HG03558 (cell line): ENCODE measurements at regions not wholly inside any gene's neighbourhood (a gene's known extent, or its start where the extent isn't known, plus 50 kb on each side); places are given as distances from the start of the nearest gene placed in this dataset.
"Not testable (repeated sequence)": the region's sequence is repeated elsewhere in the genome, so short reads cannot be mapped to it uniquely, and the experiment has no call there.

Experiments
- ATAC-seq: cut with Tn5 transposase; IDR thresholded peaks from one replicate; pipeline ENCODE4 v1.9.1; 2021; ENCODE audit warnings: moderate number of reproducible peaks; ENCODE audit not compliant: unreplicated experiment; ENCODE audit errors: extremely low read depth

GRCh38 chr22:46039535-46039934 lies 62.6 kb upstream of the WNT7B start:
- ATAC-seq, result no peak

DNA sequence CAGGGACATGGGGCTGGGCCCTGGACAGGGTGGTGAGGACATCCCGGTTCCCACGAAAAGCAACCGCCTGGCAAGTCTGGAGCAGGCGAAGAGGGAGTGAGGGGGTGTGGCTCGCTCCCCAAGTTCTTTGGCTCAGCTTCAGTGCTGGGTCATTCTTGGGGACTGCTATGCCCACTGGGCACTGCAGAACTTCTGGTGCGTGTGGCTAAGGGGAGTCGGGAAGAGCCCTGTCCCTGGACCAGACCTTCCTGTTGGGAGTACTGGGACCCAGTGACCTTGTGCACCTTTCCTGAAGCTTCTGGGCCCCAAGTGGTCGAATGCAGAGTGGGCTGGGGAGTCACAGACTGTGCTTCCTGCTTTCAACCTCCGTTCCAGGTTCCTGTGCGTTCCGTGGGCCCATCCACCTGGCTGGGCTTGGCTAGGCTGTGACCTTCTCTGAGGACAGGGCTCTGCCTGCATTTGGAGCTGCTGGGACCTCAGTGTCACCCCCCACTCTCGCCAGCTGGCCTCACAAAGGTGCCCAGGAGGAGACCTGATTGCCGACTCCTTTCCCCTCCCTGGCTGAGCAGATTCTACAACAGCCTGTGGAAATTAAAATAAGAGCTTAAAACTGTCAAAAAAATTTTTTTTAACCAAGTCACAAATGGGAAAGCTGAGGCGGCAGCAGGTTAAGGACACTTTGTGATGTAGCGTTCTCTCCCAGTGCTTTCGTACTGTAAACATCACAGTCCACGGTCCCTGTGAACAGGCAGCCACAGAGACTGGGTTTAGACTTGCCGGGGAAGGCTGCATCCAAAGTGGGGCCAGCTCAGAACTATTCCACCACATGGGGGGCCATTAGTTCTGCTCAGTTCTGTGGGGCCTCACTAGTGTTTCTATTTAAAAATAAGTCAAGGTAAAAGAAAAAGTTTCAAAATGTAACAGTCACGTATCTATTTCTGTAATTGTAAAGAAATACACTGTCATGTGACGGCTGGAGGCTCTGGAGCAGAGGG lies 63.8 kb upstream of the WNT7B start:
- ATAC-seq, result no peak

DNA sequence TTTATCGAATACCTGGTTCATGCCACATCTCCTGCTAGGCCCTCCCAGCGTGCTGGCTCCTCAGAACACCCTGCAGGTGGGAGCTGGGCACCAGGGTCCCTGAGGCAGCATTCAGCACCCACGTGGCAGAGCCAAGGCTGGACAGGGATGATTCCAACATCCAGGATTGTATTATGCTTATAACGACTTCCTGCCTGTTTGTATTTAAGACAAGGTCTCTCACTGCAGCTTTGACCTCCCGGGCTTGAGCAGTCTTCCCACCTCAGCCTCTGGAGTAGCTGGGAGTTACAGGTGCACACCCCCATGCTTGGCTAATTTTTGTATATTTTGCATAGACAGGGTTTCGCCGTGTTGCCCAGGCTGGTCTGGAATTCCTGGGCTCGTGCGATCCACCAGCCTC lies 64.7 kb upstream of the WNT7B start:
- ATAC-seq, result no peak

DNA sequence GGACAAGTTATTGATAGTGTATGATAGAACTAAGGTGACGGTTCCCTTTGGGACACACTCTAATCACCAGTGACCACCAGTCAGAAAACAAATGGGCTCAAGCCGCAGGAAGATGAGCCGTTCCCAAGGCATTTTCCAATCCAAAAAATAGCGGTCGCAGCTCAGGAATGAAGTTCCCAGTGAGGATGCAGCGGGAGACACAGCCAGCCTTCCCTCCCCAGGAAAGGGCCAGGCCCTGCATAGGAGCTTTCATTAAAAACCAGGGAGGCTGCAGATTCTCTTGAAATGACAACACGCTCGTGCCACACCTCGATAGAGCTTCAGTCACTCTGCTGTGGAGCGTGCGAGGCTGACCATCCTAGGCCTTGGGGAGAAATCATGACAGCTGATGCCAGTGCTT lies 65.8 kb upstream of the WNT7B start:
- no peak for ATAC-seq

GRCh38 chr22:46043339-46043738 lies 66.4 kb upstream of the WNT7B start:
- no peak for ATAC-seq

- ATAC-seq, result no peak
Measured at GRCh38 chr22:46043816-46044620, 67.1 kb upstream of the WNT7B start.

- ATAC-seq, result no peak
Measured at GRCh38 chr22:46044621-46045458, 67.9 kb upstream of the WNT7B start.

DNA sequence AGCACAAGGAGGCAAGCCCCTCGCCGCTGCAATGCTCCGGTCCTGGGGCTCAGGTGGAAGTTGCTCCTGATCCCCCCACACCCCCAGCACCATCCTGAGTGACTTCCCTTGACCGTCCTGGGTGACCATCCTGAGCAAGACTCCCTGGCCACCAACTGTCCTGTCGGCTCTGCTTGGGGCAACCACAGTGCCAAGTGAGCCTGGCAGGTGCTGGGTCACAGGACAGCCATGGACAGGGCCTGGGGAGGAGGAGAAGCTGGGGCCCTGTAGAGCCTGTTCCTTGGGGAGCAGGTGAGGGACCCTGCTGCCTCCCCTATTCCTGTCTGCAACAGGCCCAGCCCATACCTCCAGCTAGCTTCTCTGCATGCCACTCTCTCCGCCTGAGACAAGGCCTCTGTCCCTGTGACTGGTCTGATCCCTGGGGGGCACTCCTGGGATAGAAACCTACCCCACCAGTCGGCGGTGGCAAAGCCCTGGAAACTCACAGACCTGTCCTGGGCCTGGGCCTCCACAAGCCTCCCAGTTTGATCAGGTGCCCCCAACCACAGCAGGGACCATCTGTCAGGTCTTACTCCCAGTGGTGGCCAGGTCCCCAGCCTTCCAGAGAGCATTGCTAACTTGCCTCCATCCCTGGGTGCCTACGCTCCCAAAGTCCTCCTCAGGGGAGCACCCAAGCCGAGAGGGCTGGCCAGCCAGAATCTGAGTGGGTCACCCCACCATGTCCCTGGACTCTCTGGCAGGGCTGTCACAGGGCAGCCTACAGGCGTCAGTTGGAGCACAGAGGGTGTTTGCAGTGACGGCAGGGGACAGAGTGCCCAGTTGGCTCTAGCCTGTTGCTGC lies 68.7 kb upstream of the WNT7B start:
- ATAC-seq, result no peak

GRCh38 chr22:46046299-46046685 lies 69.3 kb upstream of the WNT7B start:
- no peak for ATAC-seq

- no peak for ATAC-seq
Measured at GRCh38 chr22:46047226-46047625, 70.3 kb upstream of the WNT7B start.

DNA sequence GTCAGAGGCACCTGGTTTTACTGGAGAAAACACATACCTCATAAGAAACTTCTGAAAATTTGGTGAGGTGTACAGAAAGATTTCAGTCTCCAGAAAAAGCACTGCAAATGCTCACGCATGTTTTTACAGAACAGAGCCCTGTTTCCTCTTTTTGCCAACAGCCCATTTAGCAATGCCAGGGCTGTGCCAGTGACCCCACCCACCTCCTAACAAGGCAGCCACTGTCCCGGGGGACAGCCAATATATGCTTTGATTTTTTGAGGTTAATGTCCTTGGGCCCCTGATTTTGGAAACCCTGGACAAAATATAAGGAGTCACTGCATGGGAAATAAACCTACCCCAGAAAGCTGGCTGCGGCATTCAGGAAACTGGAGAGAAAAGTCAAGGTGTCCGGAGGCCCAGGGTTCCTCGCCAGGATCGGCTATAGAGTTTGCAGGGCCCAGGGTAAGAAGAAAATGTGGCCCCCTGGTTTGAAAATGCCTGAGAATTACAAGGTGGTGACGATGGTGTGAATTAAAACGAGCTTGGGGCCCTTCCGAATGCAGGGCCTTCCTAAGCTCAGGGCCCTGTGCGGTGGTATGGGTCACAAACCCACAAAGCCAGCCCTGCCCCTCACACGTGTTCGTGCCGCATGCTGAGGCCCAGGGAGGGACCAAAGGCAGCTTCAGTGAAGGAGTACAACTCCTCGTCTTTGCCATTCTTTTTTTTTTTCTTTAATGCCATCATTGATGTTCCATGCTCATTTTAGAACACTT lies 71.1 kb upstream of the WNT7B start:
- ATAC-seq, result no peak

DNA sequence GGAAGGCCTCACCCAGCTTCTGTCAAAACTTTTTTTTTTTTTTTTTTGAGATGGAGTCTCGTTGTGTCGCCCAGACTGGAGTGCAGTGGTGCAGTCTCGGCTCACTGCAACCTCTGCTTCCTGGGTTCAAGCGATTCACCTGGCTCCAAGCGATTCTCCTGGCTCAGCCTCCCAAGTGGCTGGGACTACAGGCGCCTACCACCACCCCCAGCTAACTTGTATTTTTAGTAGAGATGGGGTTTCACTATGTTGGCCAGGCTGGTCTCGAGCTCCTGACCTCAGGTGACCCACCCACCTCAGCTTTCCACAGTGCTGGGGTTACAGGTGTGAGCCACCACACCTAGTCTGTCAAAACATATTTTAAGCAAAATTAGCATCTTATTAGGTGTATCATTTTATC lies 71.7 kb upstream of the WNT7B start:
- ATAC-seq, result not testable (repeated sequence)

- no peak for ATAC-seq
Measured at GRCh38 chr22:46049726-46050450, 72.9 kb upstream of the WNT7B start.

DNA sequence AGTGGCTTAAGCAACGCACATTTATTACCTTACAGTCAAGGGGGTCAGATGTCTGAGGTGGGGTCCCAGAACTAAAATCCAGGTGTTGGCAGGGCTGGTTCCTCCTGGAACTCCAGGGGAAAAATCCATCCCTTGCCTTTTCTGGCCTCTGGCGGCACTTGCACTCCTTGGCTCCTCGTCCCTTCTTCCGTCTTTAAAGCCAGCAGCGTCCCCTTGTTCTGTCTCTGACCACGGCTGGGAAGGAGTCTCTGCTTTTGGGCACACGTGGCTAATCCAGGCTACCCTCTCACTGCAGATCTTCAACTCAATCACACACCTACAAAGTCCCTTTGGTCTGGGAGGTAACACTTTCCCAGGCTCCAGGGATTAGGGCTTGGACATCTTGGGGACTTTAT lies 73.5 kb upstream of the WNT7B start:
- no peak for ATAC-seq

DNA sequence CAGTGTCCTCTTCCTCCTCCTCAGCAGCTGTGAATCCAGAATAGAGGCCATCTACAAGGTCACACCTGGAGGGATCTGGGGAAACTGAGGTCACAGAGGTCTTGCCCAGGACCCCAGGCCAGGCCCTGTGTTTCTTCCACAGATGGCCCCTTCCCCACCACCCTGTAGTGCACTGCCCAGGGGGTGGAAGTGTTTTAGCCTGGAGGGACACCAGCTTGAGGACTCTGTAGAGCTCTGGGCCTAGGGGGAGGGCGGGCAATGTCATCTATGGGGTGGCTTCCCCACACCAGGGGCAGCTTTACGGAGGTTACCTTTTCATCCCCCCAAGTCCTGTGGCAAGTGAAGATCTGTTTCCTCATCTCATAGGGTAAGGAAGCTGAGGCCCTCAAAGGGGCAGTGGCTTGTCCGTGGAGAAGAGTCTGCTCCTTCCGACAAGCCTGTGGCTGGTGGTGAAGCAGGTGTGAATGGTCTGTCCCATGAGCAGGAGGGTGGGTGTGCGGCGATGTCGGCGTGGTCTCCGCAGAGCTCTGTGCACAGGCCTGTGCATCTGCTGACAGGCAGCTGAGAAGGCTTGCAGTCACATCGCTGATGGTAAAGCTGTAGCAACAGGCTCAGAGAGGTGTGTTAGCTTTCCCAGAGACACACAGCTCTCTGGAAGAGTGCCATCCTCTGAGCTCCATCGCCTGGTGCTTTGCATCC lies 74.1 kb upstream of the WNT7B start:
- ATAC-seq, result no peak

- ATAC-seq, result no peak
Measured at GRCh38 chr22:46051646-46052045, 74.7 kb upstream of the WNT7B start.

DNA sequence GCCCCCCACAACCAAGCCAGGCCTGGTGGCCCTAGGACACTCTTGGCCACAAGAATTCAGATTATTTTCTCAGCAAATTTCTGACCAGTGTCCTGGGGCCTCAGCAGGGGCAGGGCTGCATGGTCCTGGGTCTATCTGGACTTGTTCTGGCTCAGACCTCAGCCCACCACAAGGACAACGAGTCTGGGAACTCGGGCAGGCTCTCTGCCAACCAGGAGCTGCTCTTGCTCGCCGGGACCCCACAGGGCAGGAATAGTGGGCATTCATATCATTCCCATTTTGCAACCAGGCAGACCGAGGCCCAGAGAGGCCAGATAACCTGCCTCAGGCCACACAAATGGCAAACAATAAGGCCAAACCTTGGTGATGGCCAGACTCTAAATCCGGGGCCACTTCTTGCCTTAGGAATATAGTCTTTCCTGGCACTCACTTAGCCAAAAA lies 75.4 kb upstream of the WNT7B start:
- ATAC-seq, result no peak
